Stimulated activated naive CD4-positive, alpha-beta T cell (primary cell): ENCODE measurements at regions not wholly inside any gene's neighbourhood (a gene's known extent, or its start where the extent isn't known, plus 50 kb on each side); places are given as distances from the start of the nearest gene placed in this dataset.
"Not testable (repeated sequence)": the region's sequence is repeated elsewhere in the genome, so short reads cannot be mapped to it uniquely, and the experiment has no call there.

Source experiments
- DNase-seq, 6 experiments: peaks; one replicate each; lab custom pipeline; 2025; lab: John Stamatoyannopoulos, UW

DNA sequence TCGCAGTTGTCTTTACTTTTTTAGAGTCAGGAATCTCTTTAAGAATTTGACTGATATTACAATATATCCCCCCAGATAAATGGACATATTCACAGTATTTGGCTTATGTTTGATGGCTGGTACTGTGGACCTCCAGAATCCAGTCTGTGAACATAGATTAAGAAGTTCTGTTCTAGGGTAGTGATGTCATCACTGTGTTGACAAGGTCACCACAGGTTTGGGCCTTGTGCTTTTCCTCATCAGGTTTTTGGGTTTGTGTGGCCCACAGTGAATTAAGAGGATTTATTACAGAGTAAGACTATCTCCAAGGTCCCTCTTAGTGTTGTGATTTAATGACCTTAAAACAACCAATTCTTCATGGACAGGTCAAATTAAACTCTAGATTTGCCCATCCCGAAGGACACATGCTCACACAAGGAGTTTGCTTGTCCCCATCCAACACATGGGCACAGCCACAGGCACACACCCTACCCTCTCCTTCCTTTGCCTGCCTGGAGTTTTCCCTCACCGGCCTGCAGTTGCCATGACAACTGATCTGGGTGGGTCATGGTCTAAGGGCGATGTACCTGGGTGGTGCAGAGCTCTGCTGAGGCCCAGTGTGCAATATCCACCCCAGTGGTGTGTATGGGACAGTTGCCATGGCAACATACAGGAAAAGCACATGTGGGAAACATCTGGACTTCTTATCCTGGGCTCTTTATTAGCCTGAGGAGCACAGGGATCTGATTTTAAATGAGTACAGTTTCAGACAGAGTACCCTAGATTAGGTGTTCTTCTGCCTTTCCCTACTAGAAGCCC, 98.6 kb downstream of the NAV1 start:
- no peak for DNase-seq

DNA sequence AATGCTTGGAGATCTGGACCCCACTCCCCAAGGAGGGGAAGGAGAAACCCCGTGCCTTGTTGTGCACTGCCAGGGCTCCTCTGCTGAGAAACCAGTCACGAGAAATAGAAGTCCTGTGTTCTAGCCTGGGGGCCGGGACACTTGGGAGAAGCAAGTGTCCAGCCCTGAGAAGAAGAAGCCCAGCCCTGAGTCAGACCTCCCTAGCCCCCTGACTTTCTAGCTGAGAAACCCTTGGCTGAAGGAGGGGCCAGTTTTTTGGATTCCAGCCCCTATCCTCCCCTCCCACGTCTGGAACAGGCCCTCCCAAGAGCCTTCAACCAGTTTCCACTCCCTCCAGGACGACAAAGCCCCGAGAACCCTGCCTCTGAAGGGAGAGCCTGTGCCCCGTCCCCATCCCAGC, 100.5 kb downstream of the NAV1 start:
- no peak for DNase-seq

DNA sequence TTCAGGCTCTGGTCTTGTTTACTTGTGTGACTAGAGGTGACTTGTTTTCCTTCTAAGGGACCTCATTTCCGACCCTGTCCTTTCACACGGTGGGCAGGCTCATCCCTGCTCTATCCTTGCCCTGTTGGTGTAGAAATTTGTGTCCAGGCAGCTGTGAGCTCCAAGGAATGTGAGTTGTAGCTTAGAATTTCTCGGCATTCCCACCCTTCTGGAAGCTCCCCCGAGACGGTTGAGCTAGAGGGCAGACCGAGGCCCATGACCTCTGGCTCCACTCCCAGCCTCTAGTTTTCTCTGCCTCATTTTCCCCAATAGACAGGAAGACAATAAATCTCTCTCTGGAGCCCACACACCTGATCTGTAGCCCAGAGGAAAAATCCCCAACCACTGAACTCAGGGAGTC, 100.9 kb downstream of the NAV1 start:
- no peak for DNase-seq

DNA sequence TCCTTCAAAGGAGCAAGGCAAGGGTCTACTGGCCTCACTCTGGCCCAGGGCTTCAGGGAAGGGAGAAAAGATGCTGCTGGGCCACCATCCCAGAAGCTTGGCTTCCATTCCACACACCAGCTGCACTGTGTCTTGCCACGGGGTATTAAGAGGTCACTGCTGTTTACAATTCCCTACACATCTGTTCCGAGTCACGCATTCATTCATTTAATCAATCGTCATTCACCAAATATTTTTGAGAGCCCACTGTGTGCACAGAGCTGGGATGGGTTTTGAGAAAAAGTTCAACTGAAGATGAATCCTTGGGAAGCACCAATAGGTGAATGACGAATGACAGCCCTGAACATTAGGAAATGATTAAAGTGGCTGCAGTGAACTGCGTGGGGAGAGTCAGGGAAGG, 101.7 kb downstream of the NAV1 start:
- no peak for DNase-seq

DNA sequence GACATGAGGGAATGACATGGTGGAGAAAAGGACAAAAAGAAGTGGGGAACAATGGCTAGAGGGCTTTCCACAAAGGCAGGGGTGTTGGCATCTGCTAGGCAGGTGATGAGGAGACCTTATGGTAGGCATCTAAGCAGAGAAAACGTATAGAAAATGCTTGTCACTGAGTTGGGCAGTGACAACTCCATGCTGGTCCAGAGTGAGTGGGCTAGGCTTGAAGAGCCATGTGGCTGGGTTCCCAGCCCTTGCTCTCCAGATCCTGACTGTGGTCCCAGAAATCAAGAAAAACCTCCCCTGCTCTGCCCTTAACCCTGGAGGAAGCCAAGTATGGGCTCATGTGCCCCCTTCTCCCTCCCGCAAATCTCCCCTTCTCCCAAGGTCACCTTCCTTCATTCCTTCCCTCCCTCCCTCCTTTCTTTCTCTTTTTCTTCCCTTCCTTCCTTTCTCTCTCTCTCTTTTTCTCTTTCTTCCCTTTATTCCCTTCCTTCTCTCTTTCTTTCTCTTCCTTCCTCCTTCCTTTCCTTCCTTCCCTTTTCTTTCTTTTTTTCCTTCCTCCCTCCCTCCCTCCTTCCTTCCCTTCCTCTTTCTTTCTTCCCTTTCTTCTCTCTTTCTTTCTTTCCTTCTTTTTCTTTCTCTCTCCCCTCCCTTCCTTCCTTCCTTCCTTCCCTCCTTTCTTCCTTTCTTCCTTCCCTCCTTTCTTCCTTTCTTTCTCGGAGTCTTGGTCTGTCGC, 102.8 kb downstream of the NAV1 start:
- DNase-seq, result no peak

DNA sequence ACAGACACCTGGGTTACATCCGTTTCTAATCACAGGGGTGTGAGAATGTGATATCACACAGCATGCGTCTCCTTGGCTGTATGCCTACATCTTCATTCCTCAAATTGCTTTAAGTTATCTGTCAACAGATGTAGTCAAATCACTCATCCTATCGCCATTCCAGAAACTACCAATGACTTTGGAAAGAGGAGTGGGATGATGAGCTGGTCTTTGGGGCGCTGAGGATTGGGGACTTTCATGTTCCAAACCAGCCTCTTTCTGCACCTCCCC, 104.8 kb downstream of the NAV1 start:
- DNase-seq, result no peak

DNA sequence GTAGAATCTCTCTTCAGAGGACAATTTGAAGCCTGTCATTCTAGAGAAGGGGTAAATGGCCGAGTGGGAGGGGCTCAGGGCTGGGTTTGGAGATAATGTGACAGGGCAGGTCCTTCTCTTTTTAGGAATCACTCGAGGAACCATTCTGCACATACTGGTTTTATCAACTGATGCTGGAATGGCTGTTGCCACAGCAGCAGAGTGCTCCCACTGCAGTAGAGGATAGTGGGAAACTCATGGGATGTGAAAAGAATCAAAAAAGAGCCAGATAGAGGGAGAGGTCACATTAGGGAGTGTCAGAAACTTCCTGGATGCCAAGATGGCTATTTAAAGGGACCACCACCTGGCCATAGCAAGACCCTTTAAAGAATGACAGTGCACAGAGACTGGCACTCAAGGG, 105.3 kb downstream of the NAV1 start:
- DNase-seq, result no peak

DNA sequence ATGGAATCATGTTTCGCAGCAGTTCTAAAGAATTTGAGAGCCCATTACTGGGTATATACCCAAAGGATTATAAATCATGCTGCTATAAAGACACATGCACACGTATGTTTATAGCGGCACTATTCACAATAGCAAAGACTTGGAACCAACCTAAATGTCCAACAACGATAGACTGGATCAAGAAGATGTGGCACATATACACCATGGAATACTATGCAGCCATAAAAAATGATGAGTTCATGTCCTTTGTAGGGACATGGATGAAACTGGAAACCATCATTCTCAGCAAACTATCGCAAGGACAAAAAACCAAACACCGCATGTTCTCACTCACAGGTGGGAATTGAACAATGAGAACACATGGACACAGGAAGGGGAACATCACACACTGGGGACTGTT, 106.1 kb downstream of the NAV1 start:
- not testable (repeated sequence) for DNase-seq

DNA sequence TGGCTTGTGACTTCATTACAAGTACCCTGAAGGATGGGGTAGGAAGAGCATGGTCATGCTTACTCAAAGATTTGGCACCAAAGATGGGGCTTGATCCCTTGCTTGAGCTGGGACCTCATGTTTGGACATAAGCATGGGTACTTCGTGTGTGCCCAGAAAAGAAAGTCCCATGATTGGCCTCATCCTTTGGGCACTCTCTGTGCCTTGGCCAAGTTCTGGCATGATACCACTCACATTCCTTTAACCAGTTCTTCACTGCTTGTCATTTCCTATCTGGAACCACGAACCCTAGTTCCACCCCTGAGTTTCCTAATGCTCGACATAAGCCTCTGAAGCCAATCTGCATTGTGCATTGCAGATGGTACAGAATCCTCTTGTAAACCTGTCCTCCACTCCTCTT, 107.0 kb downstream of the NAV1 start:
- DNase-seq, result no peak

DNA sequence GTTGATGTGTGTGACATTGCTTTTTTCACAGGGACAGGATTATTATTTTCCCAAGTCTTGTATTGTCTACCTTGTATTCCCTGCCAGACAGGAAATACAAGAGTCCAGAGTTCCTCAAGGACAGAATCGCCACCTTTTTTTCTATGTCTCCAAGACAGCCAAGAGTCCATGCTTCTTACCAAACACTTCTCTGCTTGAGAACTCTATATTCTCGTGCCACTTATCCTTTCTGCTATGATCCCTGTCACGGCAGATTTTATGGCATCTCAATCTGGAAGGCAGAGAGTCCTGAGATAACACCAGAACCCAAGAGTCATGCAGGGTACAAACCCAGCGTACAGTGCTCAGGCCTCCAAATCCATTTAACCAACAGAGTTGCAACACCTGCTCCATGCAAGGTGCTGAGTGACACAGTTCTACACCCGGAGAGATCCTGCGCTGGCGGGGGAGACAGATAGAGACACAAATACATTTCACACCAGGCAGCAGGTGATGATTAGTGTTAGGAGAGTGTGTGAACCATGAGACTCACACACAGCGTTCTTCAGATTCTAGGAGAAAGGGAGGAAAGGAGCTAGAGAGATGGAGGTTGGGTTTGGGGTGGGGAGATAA, 107.6 kb downstream of the NAV1 start:
- no peak for DNase-seq

DNA sequence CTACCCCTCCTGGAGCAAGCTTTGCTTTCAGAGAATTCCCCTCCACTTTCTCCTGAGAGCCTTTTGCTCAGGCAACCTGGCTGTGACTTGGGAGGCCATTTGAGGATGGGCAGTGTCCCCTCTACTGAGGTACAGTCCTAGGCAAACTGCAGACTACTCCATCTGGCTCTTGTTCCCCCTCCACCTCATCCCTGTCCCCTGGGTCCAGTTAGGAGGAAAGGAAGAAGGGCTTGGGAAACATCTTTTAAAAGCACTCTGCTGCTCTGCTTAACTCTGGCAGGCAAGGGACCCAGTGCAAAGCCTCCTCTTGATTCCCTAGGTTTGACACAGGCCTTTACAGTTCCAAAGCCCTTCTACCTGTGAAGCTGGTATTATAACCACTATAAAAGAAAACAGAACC, 108.2 kb downstream of the NAV1 start:
- DNase-seq, result no peak

DNA sequence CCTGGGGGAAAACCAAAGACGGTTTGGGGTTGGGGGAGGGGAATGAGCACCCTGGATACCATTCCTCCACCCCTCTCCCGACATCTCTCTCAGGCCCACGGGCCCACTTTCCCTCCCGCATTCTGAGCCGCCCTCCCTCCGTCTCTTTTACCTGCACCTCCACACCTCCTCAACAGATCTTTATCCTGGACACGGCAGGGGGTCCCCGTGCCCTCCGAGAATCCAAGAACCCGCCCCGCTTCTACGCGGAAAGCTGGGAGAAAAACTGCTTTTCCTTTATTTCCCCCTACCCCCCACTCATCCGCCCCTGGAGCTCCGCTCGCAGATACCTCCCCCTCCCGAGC, 108.8 kb downstream of the NAV1 start:
- DNase-seq, result no peak

DNA sequence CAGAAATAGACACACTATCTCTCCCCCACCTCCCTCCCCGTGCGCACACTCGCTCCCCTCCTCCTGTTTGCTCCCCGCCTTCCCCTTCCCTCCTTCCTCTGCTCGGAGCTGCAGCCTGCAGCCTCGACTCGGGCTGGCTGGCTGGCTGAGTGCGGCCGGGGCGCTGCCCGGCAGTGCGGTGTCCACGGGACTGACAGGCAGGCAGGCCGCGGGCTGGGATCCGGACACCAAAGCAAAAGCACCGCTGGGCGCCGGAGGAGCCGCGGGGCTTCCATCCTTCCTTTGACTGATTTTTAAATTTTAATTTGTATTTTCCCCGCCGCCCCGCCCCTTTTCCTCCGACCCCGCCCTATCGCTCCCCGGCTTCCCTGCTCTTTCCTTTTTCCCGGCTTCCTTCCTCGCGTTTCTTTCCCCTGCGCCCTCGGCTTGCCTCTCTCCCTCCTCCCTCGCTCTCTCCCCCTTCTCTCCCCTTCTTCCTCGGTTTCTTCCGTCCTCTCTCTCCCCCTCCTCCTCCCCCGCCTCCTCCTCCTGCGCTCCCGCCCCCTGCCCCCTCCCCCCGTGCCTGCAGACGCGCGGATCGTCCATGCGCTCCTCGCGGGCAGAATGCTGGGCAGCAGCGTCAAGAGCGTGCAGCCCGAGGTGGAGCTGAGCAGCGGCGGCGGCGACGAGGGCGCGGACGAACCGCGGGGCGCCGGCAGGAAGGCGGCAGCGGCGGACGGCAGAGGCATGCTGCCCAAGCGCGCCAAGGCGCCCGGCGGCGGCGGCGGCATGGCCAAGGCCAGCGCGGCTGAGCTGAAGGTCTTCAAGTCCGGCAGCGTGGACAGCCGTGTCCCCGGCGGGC, 109.4 kb downstream of the NAV1 start:
- no peak for DNase-seq

DNA sequence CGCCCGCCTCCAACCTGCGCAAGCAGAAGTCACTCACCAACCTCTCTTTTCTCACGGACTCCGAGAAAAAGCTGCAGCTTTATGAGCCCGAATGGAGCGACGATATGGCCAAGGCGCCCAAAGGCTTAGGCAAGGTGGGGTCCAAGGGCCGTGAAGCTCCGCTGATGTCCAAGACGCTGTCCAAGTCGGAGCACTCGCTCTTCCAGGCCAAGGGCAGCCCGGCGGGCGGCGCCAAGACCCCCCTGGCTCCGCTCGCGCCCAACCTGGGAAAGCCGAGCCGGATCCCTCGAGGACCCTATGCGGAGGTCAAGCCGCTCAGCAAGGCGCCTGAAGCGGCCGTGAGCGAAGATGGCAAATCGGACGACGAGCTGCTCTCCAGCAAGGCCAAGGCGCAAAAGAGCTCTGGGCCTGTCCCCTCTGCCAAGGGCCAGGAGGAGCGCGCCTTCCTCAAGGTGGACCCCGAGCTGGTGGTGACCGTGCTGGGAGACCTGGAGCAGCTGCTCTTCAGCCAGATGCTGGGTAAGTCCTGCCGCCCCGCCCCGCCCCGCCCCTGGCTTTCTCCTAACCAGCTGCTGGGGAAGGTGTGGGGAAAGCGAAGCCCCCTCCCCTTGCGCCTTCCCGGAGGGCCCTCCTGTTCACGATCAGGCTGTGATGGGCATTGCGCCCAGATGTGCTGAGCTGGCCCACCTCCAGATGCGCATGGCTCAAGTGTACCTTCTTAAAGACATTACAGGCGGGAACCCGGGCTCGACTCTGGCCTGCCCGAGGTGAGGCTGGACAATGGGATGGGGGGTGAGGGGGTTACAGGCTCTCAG, 110.2 kb downstream of the NAV1 start:
- DNase-seq, result no peak

DNA sequence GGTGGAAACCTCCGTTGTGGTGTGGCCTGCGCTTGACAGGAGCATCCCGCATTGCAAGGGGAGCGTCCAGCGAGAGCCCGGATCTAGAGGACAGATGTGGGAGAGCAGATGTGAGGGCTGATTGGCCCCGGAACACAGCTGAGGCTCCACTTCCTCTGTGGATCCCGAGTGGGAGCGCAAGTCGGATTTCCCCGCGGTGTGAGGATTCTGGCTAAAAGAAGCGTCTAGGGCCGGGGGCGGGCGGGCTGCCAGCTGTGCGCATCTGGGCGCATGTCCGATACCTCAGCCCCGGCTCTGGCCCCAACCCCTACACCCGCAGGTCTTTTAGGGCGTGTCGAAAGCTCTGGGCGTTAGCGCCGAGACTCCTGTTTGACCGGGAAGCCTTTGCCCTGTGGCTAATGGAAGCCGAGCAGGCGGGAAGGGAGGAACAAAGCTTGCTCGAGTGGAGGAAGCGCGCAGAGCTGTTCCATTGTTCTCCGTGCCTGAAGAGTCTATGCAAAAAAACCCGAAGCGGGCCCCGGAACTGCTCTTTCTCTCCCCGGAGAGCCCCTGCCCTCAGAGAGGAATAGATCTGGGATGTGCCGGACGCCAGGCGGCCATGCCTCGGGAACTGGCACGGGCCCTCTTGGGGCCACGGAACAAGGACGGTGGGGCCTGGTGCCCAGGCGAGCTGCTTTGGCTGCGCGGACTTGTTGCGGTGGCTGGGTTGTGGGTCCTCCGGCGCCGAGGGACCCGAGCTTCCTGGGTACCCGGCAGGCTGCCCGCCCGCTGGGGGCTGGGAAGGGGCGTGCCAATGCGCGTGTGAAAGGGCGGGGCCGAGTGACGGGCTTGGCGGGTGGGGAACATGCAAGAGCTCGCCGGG, 111.1 kb downstream of the NAV1 start:
- DNase-seq, result no peak

DNA sequence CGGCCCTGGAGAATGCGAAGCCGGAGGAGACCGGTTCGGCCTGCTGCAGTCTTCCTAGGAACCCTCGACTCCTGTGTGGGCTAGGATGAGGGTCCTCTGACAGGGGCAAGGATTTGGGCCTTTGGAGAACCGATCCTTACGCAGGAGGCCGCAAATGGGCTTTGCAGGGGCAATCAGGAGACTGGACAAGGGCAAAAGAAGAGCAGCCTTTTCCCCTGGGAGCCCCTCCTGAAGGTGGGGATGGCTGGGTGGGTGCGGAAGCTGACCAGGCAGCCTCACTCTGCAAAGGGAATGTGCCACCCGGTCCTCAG, 111.7 kb downstream of the NAV1 start:
- DNase-seq, result no peak

DNA sequence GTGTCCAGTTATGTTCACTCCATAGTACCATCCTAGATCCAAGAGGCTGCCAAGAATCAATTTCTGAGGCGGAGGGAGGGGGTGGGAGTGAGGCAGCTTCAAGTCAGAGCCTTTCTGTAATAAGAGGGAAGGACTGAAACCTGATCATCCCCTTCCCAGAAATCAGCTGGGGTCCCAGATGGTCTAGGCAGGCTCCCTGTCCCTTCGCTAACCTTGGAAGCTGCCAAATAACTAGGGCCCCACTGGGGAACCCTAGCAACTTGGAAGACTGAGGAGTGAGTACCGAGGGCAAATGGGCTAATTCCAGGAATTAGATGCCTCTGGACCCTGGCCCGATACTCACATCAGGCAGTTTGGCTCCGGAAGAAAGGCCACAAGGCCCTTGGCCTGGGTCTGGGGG, 113.3 kb downstream of the NAV1 start:
- DNase-seq, result no peak

DNA sequence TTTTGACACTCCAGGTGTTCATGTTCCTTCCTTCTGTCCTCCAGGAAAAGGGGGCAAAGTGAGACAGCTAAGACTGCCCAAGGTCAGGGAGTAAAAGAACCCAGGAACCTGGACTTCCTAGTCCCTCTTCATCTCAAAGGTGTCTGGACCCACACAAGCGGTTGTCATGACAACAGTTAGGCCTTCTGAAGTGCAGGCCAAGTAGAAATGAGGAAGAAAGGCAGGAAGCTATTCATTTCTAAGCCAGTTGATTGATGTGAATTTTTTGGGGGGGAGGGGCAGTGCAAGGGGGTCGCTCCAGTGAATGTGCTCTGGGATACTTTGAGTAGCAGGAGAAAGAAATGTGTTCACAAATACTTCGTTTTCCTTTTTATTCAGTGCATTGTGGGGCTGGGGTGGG, 114.3 kb downstream of the NAV1 start:
- no peak for DNase-seq

DNA sequence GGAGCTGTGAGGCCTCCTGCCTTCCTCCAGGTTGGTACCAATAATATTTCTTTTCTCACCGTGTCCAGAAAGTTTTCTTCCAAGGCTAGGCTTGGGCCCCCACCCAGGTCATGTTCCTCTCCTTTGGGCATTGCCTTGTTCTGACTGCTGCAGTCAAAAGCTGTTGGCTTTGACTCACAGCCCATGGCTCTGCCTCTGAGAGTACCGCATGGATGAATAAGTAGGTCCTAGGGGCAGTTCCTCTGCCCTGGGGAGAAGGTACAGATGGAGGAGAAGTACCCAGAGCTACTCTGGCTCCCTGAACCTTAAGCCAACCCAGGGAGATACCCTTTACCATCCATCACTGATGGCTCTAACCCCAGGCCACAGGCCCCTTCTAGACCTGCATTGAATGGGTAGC, 115.0 kb downstream of the NAV1 start:
- no peak for DNase-seq

DNA sequence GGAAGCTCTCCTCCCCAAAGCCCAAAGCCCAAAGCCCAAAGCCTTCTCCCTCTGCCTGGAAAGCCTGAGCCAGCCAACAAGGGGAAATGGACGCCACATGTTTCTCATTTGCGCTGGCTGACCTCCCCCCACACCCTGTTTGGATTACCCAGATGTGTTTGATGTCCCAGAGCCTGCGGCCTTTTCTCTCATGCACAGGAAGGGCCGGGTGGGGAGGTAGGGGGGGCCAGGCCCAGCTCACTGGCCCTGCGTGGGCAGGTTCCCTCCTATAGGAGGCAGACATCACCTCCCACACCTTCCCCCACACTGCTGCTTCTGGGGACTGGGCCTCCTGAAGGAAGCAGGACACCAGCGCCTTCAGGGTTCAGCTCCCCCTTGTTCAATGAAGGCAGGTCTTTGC, 116.3 kb downstream of the NAV1 start:
- DNase-seq, result no peak

DNA sequence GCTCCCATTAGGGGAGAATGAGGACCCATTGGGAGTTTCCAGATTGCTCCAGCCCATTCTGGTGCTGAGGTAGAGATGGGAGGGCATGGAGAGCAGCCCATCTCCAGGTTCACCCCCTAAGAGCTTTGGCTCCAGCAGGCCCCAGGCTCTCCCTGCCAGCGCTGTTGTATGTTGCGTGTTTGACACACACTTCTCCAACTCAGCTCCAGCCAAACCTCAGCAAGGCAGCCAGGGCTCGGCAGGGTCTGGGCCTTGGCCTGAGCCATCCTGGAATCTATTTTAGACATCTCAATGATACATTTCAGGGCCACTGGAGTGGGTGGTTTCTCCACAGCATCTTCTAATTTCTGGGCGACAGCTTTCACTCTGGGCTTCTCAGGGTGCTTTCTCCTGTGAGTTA, 117.0 kb downstream of the NAV1 start:
- DNase-seq, result no peak
